ENCODE measurements at regions not wholly inside any gene's neighbourhood (a gene's known extent, or its start where the extent isn't known, plus 50 kb on each side); places are given as distances from the start of the nearest gene placed in this dataset.
"Not testable (repeated sequence)": the region's sequence is repeated elsewhere in the genome, so short reads cannot be mapped to it uniquely, and the experiment has no call there.

GRCh38 chr19:33866696-33867095 is 70.0 kb downstream of the KCTD15 start:
- DNase-seq (ENCODE audit: low read depth, low spot score), result no peak
- no peak overlapping the region for H3K4me3 ChIP-seq (ENCODE audit: low read length)

GRCh38 chr19:33868076-33868735 is 71.5 kb downstream of the KCTD15 start:
- no peak overlapping the region for H3K4me3 ChIP-seq (ENCODE audit: low read length)
- DNase-seq (ENCODE audit: low read depth, low spot score), result no peak

- H3K4me3 ChIP-seq (ENCODE audit: low read length), result no peak overlapping the region
- DNase-seq (ENCODE audit: low read depth, low spot score), result no peak
Measured at GRCh38 chr19:33868788-33869412, 72.2 kb downstream of the KCTD15 start.

- not testable (repeated sequence) for H3K4me3 ChIP-seq (ENCODE audit: low read length); DNase-seq (ENCODE audit: low read depth, low spot score)
Measured at GRCh38 chr19:33870298-33870932, 73.7 kb downstream of the KCTD15 start.

DNA sequence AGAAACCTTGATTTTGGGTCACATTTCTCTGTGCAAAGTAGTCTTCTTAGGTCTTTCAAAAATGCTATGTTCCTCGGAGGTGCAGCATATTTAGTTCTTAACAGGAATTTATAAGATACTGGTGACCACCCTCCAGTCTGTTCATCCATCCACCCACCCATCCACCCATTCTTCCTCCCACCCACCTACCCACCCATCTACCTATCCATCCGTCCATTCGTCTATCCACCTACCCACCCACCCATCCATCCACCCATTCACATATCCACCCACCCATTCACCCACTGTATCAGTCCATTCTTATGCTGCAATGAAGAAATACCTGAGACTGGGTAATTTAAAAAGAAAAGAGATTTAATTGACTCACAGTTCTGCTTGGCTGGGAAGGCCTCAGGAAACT is 74.9 kb downstream of the KCTD15 start:
- no peak overlapping the region for H3K4me3 ChIP-seq (ENCODE audit: low read length)
- DNase-seq (ENCODE audit: low read depth, low spot score), result no peak

DNA sequence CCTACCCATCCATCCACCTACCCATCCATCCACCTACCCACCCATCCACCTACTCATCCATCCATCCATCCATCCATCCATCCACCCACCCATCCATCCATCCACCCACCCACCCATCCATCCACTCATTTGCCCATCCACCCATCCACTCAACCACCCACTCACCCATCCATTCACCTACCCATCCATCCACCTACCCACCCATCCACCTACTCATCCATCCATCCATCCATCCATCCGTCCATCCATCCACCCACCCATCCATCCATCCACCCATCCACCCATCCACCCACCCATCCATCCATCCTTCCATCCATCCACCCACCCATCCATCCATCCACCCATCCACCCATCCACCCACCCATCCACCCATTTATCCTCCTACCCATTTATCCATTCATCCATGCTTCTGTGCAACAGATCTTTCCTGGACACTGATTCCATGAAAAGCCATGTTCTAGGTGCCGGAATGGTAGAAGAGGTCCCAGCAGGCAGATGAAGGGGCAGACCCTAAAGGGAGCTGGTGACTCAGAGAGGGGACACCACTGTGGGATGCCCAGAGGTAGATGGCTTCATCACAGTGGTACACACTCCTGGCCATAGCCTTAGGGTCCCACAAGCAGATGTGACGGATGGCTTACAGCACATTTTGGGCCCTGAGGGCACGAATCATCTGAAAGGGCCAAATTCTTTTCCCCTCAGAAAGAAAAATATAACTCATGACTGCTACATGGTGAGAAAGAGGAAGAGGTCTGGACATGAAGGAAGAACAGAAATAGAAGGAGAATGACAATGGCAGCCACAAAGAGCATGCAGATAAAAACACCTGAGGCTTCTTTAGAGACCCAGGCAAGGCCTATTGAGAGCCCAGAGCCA is 76.0 kb downstream of the KCTD15 start:
- DNase-seq (ENCODE audit: low read depth, low spot score), result no peak

GRCh38 chr19:33875071-33875470 is 78.4 kb downstream of the KCTD15 start:
- H3K4me3 ChIP-seq (ENCODE audit: low read length), result no peak overlapping the region
- no peak for DNase-seq (ENCODE audit: low read depth, low spot score)

More for the DNA sequence above, 76.0 kb downstream of the KCTD15 start:
- H3K4me3 ChIP-seq (ENCODE audit: low read length), result no peak overlapping the region

DNA sequence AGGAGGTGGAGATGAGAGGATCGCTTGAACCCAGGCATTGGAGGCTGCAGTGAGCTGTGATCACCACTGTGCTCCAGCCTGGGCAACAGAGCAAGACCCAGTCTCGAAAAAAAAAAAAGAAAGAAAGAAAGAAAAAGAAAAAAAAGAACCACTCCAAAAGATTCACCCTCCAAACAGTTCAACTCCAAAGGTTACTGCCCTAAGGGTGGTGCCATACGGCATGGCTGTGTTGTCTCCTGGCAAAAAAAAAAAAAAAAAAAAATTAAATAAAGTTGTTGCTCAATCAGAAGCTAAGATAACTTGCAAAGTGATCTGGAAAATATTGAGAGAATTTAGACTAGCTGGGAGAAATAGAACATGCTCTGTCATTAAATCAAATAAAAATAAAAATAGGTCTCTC is 79.5 kb downstream of the KCTD15 start:
- DNase-seq (ENCODE audit: low read depth, low spot score), result no peak
- no peak overlapping the region for H3K4me3 ChIP-seq (ENCODE audit: low read length)

- DNase-seq (ENCODE audit: low read depth, low spot score), result no peak
- H3K4me3 ChIP-seq (ENCODE audit: low read length), result no peak overlapping the region
Measured at GRCh38 chr19:33878030-33878544, 81.4 kb downstream of the KCTD15 start.

DNA sequence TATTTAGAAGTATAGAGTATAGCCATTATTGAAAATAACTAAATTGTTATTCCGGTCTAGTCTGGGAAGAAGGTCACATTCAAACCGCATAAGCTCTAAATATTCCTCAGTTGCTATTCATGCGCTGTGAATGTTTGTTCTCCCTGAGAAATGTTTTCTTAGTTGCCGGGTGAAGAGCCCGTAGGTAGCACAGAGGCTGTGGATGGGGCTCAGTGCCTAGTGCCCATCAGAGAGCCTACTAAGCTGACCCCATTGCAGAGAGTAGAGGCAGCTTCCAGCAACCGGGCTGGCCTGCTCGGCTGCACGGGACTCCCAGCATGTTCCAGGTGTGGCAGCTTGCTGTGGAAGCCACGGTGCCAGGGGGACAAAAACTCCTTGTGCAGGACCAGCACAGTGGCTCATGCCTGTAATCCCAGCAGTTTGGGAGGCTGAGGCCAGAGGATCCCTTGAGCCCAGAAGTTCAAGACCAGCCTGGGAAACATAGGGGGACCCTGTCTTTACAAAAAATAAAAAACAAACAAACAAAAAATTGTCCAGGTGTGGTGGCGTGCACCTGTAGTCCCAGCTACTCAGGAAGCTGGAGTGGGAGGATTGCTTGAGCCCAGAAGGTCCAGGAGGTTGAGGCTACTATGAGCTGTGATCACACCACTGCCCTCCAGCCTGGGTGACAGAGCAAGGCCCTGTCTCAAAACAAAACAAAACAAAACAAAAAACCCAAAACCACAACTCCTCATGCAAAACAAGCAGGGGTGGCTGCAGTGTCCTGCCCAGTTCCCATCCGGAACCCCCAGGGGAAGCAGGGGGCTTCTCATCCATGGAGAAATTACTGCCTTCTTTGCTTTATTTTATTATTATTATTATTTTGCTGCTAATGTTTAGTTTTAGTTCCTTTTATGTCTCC is 82.5 kb downstream of the KCTD15 start:
- DNase-seq (ENCODE audit: low read depth, low spot score), result no peak
- no peak overlapping the region for H3K4me3 ChIP-seq (ENCODE audit: low read length)

DNA sequence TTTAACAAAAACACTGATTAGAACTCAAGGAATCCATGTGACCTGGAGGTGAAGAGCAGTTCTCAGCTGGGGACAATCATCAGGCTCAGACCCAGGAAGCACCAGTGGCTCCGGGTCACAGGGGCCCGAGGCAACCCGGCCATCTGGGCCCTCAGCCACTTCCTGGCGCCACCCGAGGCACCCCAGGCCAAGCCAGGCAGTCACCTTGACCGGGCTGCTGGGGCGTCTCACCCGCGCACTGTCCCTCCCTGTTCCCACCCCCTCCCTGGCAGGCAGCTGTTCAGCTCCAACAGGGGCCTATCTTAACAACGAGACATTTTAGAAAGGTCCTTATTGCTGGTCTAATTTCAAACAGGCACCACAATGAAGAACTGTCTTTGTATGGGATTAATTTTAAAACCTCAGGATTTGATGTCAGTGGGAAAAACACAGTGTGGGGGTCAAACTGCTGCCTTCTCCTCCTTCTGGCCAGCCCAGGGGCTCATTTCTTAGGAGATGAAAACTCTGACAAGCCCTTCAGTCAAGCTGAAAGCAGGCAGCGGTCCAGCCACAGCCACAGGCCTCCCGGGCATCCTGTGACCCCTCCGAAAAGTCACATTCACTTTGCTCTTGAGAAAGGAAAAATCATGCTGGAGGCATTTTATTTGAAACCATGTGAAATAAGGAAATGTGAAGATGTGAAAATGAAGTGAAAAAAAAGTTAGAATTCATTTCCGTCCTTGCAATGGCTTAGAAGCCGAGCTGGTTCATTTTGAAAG is 83.3 kb downstream of the KCTD15 start:
- DNase-seq (ENCODE audit: low read depth, low spot score), result no peak
- H3K4me3 ChIP-seq (ENCODE audit: low read length), result no peak overlapping the region

GRCh38 chr19:33883859-33884519 is 87.3 kb downstream of the KCTD15 start:
- DNase-seq (ENCODE audit: low read depth, low spot score), result no peak
- no peak overlapping the region for H3K4me3 ChIP-seq (ENCODE audit: low read length)

GRCh38 chr19:33885236-33885635 is 88.6 kb downstream of the KCTD15 start:
- no peak for DNase-seq (ENCODE audit: low read depth, low spot score)

GRCh38 chr19:33887891-33888290 is 91.2 kb downstream of the KCTD15 start:
- DNase-seq (ENCODE audit: low read depth, low spot score), result no peak
- no peak overlapping the region for H3K4me3 ChIP-seq (ENCODE audit: low read length)

More at GRCh38 chr19:33885236-33885635, 88.6 kb downstream of the KCTD15 start:
- H3K4me3 ChIP-seq (ENCODE audit: low read length), result no peak overlapping the region

DNA sequence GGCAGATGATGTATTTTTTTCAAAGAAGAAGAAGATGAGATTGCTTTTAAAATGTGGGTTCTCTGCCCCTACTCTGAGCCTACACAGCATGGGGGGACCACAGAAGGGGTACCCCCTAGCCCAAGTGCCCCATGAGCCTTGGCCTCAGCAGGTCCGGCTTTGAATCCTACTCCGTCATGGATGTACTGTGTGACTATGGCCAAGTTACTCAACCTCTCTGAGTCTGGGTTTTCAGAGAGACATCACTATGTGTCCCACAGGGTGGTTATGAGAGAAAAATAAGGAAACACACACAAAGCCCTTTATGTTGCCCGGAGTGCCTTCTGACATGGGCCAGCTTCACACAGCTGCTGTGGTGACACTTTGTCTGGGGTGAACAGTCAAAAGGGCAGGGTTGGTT is 92.0 kb downstream of the KCTD15 start:
- DNase-seq (ENCODE audit: low read depth, low spot score), result no peak
- H3K4me3 ChIP-seq (ENCODE audit: low read length), result no peak overlapping the region

GRCh38 chr19:33890569-33890968 is 93.9 kb downstream of the KCTD15 start:
- no peak for DNase-seq (ENCODE audit: low read depth, low spot score)
- H3K4me3 ChIP-seq (ENCODE audit: low read length), result no peak overlapping the region

DNA sequence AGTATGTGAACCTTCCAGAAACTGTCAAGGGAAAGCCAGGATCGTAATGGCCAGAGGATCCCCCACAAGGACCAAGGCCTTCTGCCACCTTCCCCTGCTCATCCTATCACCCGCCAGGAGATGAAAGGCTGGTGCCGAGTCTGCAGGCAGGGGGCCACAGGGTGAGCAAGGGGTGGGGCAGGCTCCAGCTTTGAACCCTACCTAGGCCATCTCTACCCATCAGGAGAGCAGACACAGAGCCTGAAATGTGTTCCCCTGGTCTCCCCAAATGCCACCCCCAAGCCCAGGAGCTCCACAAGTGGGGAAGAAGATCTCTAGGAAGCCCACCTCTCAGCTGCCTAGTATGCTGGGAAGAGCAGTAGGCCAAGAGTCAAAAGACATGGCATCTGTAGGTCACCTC is 95.1 kb downstream of the KCTD15 start:
- DNase-seq (ENCODE audit: low read depth, low spot score), result no peak
- no peak overlapping the region for H3K4me3 ChIP-seq (ENCODE audit: low read length)
